HT1080 (cell line): ENCODE measurements at regions not wholly inside any gene's neighbourhood (a gene's known extent, or its start where the extent isn't known, plus 50 kb on each side); places are given as distances from the start of the nearest gene placed in this dataset.

Source experiments
- DNase-seq: peaks from one replicate; pipeline ENCODE4 v3.0.0-alpha.2; 2015; ENCODE audit warnings: low read depth

GRCh38 chr17:79452706-79453105 is 158.1 kb downstream of the RBFOX3 start:
- no peak for DNase-seq

GRCh38 chr17:79451167-79451566 is 159.7 kb downstream of the RBFOX3 start:
- DNase-seq: no peak

GRCh38 chr17:79446399-79447009 is 164.3 kb downstream of the RBFOX3 start:
- no peak for DNase-seq

GRCh38 chr17:79444198-79444597 is 166.7 kb downstream of the RBFOX3 start:
- DNase-seq: no peak

GRCh38 chr17:79443026-79443425 is 167.8 kb downstream of the RBFOX3 start:
- DNase-seq: no peak

- DNase-seq: no peak
These were observed 169.3 kb downstream of the RBFOX3 start for GRCh38 chr17:79441356-79442160.

GRCh38 chr17:79440251-79440650 is 170.6 kb downstream of the RBFOX3 start:
- no peak for DNase-seq

- DNase-seq: no peak
These were observed 171.4 kb downstream of the RBFOX3 start for GRCh38 chr17:79439493-79439892.

- DNase-seq: no peak
These were observed 172.1 kb downstream of the RBFOX3 start for GRCh38 chr17:79438546-79439334.

- no peak for DNase-seq
These were observed 172.8 kb downstream of the RBFOX3 start for GRCh38 chr17:79438058-79438457.

- DNase-seq: no peak
These were observed 173.8 kb downstream of the RBFOX3 start for GRCh38 chr17:79437081-79437480.

- no peak for DNase-seq
These were observed 174.9 kb downstream of the RBFOX3 start for GRCh38 chr17:79435962-79436361.

- DNase-seq: no peak
These were observed 175.6 kb downstream of the RBFOX3 start for GRCh38 chr17:79435296-79435695.

GRCh38 chr17:79434215-79434614 is 176.6 kb downstream of the RBFOX3 start:
- DNase-seq: no peak

- no peak for DNase-seq
These were observed 177.5 kb downstream of the RBFOX3 start for GRCh38 chr17:79433379-79433778.

- DNase-seq: no peak
These were observed 179.7 kb downstream of the RBFOX3 start for GRCh38 chr17:79431175-79431574.

- no peak for DNase-seq
These were observed 180.9 kb downstream of the RBFOX3 start for GRCh38 chr17:79429864-79430494.

GRCh38 chr17:79428988-79429387 is 181.9 kb downstream of the RBFOX3 start:
- no peak for DNase-seq

GRCh38 chr17:79427621-79428539 is 183.0 kb downstream of the RBFOX3 start:
- DNase-seq: no peak

GRCh38 chr17:79425686-79426085 is 185.2 kb downstream of the RBFOX3 start:
- DNase-seq: no peak
